ENCODE measurements at regions not wholly inside any gene's neighbourhood (a gene's known extent, or its start where the extent isn't known, plus 50 kb on each side); places are given as distances from the start of the nearest gene placed in this dataset.

- TF ChIP-seq SIN3A (IDR thresholded peaks at IDR 0.05; ENCODE audit: low read depth) (no peak), ZNF274 (IDR thresholded peaks at IDR 0.05; ENCODE audit: low read depth, low read length) (no peak)
These were observed 156.1 kb upstream of the NPY start (continued) for GRCh38 chr7:24127930-24128329.

GRCh38 chr7:24129597-24129996 is 154.4 kb upstream of the NPY start:
- Histone ChIP-seq H4K20me1 (ENCODE audit: insufficient read depth) (no peaks in the 10 kb centered on the region), H3K27ac (ENCODE audit: low read depth, low read length) (no peak overlapping the region), H3K4me3 (replicated peaks in 1 of 2; ENCODE audit: low read depth in 1 of 2, low read length in 2 of 2) (no peak overlapping the region), H3K27me3 (ENCODE audit: insufficient read depth, low read length) (no peaks in the 10 kb centered on the region), H2AFZ (ENCODE audit: low read depth, low read length, poor library complexity, severe bottlenecking) (no peak overlapping the region), H3K4me1 (ENCODE audit: control insufficient read depth in 1 of 2, insufficient read depth in 2 of 2, low read length in 2 of 2) (no peaks in the 10 kb centered on the region), H3K36me3 (ENCODE audit: control insufficient read depth in 1 of 2, insufficient read depth in 2 of 2, low read length in 2 of 2) (no peaks in the 10 kb centered on the region), H3K4me2 (ENCODE audit: low read length) (no peak overlapping the region), H3K9ac (ENCODE audit: low read length) (no peak overlapping the region), H3K9me3 (ENCODE audit: control insufficient read depth in 1 of 2, insufficient read depth in 1 of 2, low read depth in 1 of 2, low read length in 2 of 2) (no peaks in the 10 kb centered on the region), H3K79me2 (ENCODE audit: insufficient read depth, low read length) (no peaks in the 10 kb centered on the region), H3K9me2 (ENCODE audit: insufficient read depth) (no peaks in the 10 kb centered on the region)
- ATAC-seq = no peak
- TF ChIP-seq JUND (IDR thresholded peaks at IDR 0.05) (no peak), ZBTB33 (IDR thresholded peaks at IDR 0.05; ENCODE audit: extremely low read depth, insufficient replicate concordance, low read length) (no peak), EZH2 (IDR thresholded peaks at IDR 0.05) (no peak), POLR2AphosphoS5 (IDR thresholded peaks at IDR 0.05; ENCODE audit: low read depth, low read length) (no peak), ELF1 (IDR thresholded peaks at IDR 0.05; ENCODE audit: borderline replicate concordance, low read depth) (no peak), ZNF274 (IDR thresholded peaks at IDR 0.05; ENCODE audit: low read depth, low read length) (no peak), FOSL1 (IDR thresholded peaks at IDR 0.05; ENCODE audit: low read depth) (no peak), POLR2A (IDR thresholded peaks at IDR 0.05; ENCODE audit: borderline replicate concordance, extremely low read depth, insufficient read depth, insufficient read length) (no peak), CEBPB (IDR thresholded peaks at IDR 0.05; ENCODE audit: low read depth) (no peak), SRF (IDR thresholded peaks at IDR 0.05; ENCODE audit: low read depth) (no peak), ZFX (IDR thresholded peaks at IDR 0.05) (no peak), SP1 (IDR thresholded peaks at IDR 0.05; ENCODE audit: low read depth) (no peak), SIN3A (IDR thresholded peaks at IDR 0.05; ENCODE audit: low read depth) (no peak), YY1 (IDR thresholded peaks at IDR 0.05; ENCODE audit: extremely low read depth, insufficient replicate concordance, low read depth, low read length) (no peak), EZH2phosphoT487 (IDR thresholded peaks at IDR 0.05; ENCODE audit: borderline replicate concordance) (no peak), ATF3 (IDR thresholded peaks at IDR 0.05) (no peak), EGR1 (IDR thresholded peaks at IDR 0.05; ENCODE audit: low read depth) (no peak), RAD21 (IDR thresholded peaks at IDR 0.05; ENCODE audit: low read depth) (no peak), CTCF (IDR thresholded peaks at IDR 0.05 in 2 of 3, conservative IDR thresholded peaks at IDR 0.05 in 1 of 3; ENCODE audit: borderline replicate concordance in 1 of 3, insufficient read depth in 1 of 3, low read depth in 2 of 3, low read length in 2 of 3) (no peak)
- CTCF ChIA-PET = no interaction called here
- intact Hi-C loops (cut with micrococcal nuclease) = no loop called here
- RAD21 ChIA-PET (ENCODE audit: low non-redundant PET in 1 of 2, low total read pairs in 2 of 2, uncharacterized antibody in 2 of 2, unreplicated experiment in 2 of 2) = no interaction called here
- no peak for DNase-seq (ENCODE audit: low read depth, low spot score)
- BruUV-seq (replicated peaks) = no TSS peak
- POLR2A ChIA-PET = no interaction called here
